ENCODE measurements at regions not wholly inside any gene's neighbourhood (a gene's known extent, or its start where the extent isn't known, plus 50 kb on each side); places are given as distances from the start of the nearest gene placed in this dataset.

- no peak overlapping the region for H3K27ac Mint-ChIP-seq
- no peak overlapping the region for H3K4me3 Mint-ChIP-seq
- DNase-seq (ENCODE audit: low spot score in 2 of 2, unreplicated experiment in 2 of 2), result no peak
- no peak for TF ChIP-seq CTCF (IDR thresholded peaks at IDR 0.05; ENCODE audit: unreplicated experiment)
- no peaks in the 10 kb centered on the region for H3K36me3 Mint-ChIP-seq
- H3K4me1 Mint-ChIP-seq, result no peaks in the 10 kb centered on the region
- peaks cover 7% of the 10 kb centered on the region for H3K9me3 Mint-ChIP-seq
- H3K27me3 Mint-ChIP-seq (ENCODE audit: low read depth), result peaks cover 43% of the 10 kb centered on the region
These were observed 350.5 kb downstream of the DHX35 start for GRCh38 chr20:39312676-39313075.

DNA sequence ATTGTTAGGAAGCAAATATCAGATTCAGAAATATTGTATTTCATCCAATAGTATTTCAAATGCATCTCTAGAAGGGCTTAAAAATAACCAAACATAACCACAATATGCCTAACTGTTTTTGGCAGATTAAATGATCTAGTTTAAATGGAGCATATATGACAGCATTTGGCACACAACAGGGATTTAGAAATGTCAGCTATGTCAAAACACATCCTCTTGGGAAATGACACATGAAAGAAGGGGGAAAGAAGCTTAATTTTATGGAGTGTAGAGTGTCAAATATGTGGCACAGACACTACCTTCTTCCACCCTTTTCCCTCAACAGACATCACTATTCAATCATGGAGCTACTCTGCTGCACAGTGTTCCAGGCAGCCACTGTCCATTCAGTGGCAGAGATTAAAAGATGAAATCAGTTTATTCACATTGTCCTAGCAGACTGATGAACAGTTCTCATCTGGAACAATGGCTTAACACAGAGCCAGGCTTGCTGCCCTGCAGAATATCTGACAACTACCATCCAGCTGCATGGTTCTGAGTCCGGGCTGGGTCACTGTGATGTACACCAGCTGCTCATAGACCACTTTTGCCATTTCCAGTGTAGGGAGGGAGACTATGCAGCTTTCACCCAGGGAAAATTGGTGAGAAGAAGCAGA, 349.8 kb downstream of the DHX35 start:
- Mint-ChIP-seq H3K4me3 (no peak overlapping the region), H3K4me1 (no peaks in the 10 kb centered on the region), H3K27me3 (ENCODE audit: low read depth) (peaks cover 40% of the 10 kb centered on the region), H3K36me3 (no peaks in the 10 kb centered on the region), H3K27ac (no peak overlapping the region), H3K9me3 (peaks cover 11% of the 10 kb centered on the region)
- no peak for TF ChIP-seq CTCF (IDR thresholded peaks at IDR 0.05; ENCODE audit: unreplicated experiment)
- no peak for DNase-seq (ENCODE audit: low spot score in 2 of 2, unreplicated experiment in 2 of 2)

GRCh38 chr20:39310363-39310995, 348.3 kb downstream of the DHX35 start:
- Mint-ChIP-seq H3K36me3 (no peaks in the 10 kb centered on the region), H3K27me3 (ENCODE audit: low read depth) (peaks cover 34% of the 10 kb centered on the region), H3K4me3 (no peak overlapping the region), H3K9me3 (peaks cover 11% of the 10 kb centered on the region), H3K4me1 (no peaks in the 10 kb centered on the region), H3K27ac (no peak overlapping the region)
- no peak for DNase-seq (ENCODE audit: low spot score in 2 of 2, unreplicated experiment in 2 of 2)
- TF ChIP-seq CTCF (IDR thresholded peaks at IDR 0.05; ENCODE audit: unreplicated experiment), result no peak

DNA sequence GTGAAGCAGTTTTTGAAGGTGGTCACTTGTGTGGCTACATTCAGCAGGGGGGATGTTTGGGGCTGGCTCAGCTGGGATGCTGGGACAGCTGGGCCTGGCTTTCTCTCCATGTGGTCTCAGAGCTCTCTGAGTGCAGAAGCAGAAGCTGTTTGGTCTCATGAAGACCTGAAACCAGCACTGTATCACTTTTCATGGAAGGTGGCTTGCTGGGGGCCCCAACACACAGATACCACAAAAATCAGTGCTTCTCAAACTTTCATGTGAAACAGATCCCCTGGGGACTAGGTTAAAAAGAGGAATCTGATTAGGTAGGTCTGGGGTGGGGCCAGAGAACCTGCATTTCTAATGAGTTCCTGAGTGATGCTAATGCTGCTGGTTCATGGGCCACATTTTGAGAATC, 347.3 kb downstream of the DHX35 start:
- H3K27me3 Mint-ChIP-seq (ENCODE audit: low read depth), result peaks cover 26% of the 10 kb centered on the region
- no peak for DNase-seq (ENCODE audit: low spot score in 2 of 2, unreplicated experiment in 2 of 2)
- H3K36me3 Mint-ChIP-seq, result no peaks in the 10 kb centered on the region
- no peak overlapping the region for H3K4me3 Mint-ChIP-seq
- H3K9me3 Mint-ChIP-seq, result peaks cover 11% of the 10 kb centered on the region
- no peak overlapping the region for H3K27ac Mint-ChIP-seq
- TF ChIP-seq CTCF (IDR thresholded peaks at IDR 0.05; ENCODE audit: unreplicated experiment), result no peak
- H3K4me1 Mint-ChIP-seq, result no peaks in the 10 kb centered on the region

GRCh38 chr20:39302312-39302711, 340.2 kb downstream of the DHX35 start:
- Mint-ChIP-seq H3K9me3 (peaks cover under 1% of the 10 kb centered on the region), H3K27me3 (ENCODE audit: low read depth) (peaks cover 3% of the 10 kb centered on the region), H3K27ac (no peak overlapping the region), H3K4me1 (peaks cover 3% of the 10 kb centered on the region), H3K4me3 (no peak overlapping the region), H3K36me3 (no peaks in the 10 kb centered on the region)
- no peak for DNase-seq (ENCODE audit: low spot score in 2 of 2, unreplicated experiment in 2 of 2)
- TF ChIP-seq CTCF (IDR thresholded peaks at IDR 0.05; ENCODE audit: unreplicated experiment), result no peak

All from mesothelial cell of epicardium (in vitro differentiated cells).